Suprapubic skin (tissue), 4 donors: ENCODE measurements at regions not wholly inside any gene's neighbourhood (a gene's known extent, or its start where the extent isn't known, plus 50 kb on each side); places are given as distances from the start of the nearest gene placed in this dataset.
"Not testable (repeated sequence)": the region's sequence is repeated elsewhere in the genome, so short reads cannot be mapped to it uniquely, and the experiment has no call there.

Source experiments
- DNase-seq, 2 donors: peaks; one replicate each; pipeline ENCODE4 v3.0.0-alpha.2; 2019; ENCODE audit warnings: low spot score in 2 of 2
- H3K27ac ChIP-seq: fragments of 200-600 bp; sonication (generic); one replicate; pipeline ENCODE4 v1.5.1; 2019
- H3K27me3 ChIP-seq: fragments of 200-600 bp; sonication (generic); one replicate; pipeline ENCODE4 v1.5.1; 2019
- H3K36me3 ChIP-seq: fragments of 200-600 bp; sonication (generic); one replicate; pipeline ENCODE4 v1.5.1; 2019
- H3K4me1 ChIP-seq: fragments of 200-600 bp; sonication (generic); one replicate; pipeline ENCODE4 v1.5.1; 2019
- H3K4me3 ChIP-seq: fragments of 200-600 bp; sonication (generic); one replicate; pipeline ENCODE4 v1.5.1; 2019; ENCODE audit warnings: mild to moderate bottlenecking
- H3K9me3 ChIP-seq: fragments of 200-600 bp; sonication (generic); one replicate; pipeline ENCODE4 v1.5.1; 2019
- EP300 ChIP-seq: sonication (generic); formaldehyde crosslinking; IDR thresholded peaks from one replicate; pipeline ENCODE4 v1.6.1; 2017; ENCODE audit warnings: antibody characterized with exemption
- POLR2A ChIP-seq, 2 donors: fragments of 450-650 bp; IDR thresholded peaks; one replicate each; pipeline ENCODE4 v1.6.1; 2017; ENCODE audit warnings: antibody characterized with exemption in 2 of 2, mild to moderate bottlenecking in 2 of 2, moderate library complexity in 2 of 2
- POLR2AphosphoS5 ChIP-seq, 3 donors: sonication (generic); formaldehyde crosslinking; IDR thresholded peaks; one replicate each; pipeline ENCODE4 v1.6.1; 2017; ENCODE audit warnings: antibody characterized with exemption in 3 of 3
- WGBS: methylation state at CpG from one replicate; pipeline ENCODE4 v1.1.5; 2018; 5-methylcytosine and 5-hydroxymethylcytosine counted together
- TF ChIP-seq, protein P1 (sequence below), 2 donors: fragments of 200-600 bp in 1 of 2; fragments of 450-650 bp in 1 of 2; sonication (generic) in 1 of 2; IDR thresholded peaks; one replicate each; pipeline ENCODE4 v1.5.1; 2016 to 2019; ENCODE audit warnings: antibody characterized with exemption in 2 of 2, mild to moderate bottlenecking in 1 of 2, moderate library complexity in 1 of 2

DNA sequence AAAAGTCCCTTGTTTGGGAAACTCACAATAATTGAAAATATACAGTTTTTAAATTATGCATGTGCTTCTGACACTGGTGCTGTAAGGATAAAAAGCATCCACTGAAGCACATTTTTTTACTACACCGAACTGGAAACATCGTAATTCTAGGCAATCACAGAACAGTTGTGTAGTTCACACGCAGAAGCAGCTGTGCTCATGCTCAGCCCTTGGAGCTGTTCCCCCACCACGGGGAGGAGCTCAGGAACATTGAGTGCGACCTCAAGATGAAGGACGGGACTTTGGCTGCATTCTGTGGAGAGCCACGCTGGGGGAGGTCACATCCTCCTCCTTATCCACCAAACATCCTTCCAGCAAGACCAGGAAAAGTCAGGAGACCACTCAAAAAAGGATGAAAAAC, 466.3 kb upstream of the CDH4 start:
- DNase-seq: no peak
- Histone ChIP-seq H3K4me1 (no peaks in the 10 kb centered on the region), H3K27me3 (peaks cover 6% of the 10 kb centered on the region), H3K9me3 (no peaks in the 10 kb centered on the region), H3K36me3 (no peaks in the 10 kb centered on the region), H3K27ac (no peak overlapping the region), H3K4me3 (no peak overlapping the region)
- TF ChIP-seq POLR2A (IDR thresholded peaks at IDR 0.05) (no peak), EP300 (no peak), POLR2AphosphoS5 (IDR thresholded peaks at IDR 0.05) (no peak)
- TF ChIP-seq, protein P1, sequence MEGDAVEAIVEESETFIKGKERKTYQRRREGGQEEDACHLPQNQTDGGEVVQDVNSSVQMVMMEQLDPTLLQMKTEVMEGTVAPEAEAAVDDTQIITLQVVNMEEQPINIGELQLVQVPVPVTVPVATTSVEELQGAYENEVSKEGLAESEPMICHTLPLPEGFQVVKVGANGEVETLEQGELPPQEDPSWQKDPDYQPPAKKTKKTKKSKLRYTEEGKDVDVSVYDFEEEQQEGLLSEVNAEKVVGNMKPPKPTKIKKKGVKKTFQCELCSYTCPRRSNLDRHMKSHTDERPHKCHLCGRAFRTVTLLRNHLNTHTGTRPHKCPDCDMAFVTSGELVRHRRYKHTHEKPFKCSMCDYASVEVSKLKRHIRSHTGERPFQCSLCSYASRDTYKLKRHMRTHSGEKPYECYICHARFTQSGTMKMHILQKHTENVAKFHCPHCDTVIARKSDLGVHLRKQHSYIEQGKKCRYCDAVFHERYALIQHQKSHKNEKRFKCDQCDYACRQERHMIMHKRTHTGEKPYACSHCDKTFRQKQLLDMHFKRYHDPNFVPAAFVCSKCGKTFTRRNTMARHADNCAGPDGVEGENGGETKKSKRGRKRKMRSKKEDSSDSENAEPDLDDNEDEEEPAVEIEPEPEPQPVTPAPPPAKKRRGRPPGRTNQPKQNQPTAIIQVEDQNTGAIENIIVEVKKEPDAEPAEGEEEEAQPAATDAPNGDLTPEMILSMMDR (IDR thresholded peaks at IDR 0.05): no peak
- 37% methylated on average over 7 of the region's 7 CpGs for WGBS

DNA sequence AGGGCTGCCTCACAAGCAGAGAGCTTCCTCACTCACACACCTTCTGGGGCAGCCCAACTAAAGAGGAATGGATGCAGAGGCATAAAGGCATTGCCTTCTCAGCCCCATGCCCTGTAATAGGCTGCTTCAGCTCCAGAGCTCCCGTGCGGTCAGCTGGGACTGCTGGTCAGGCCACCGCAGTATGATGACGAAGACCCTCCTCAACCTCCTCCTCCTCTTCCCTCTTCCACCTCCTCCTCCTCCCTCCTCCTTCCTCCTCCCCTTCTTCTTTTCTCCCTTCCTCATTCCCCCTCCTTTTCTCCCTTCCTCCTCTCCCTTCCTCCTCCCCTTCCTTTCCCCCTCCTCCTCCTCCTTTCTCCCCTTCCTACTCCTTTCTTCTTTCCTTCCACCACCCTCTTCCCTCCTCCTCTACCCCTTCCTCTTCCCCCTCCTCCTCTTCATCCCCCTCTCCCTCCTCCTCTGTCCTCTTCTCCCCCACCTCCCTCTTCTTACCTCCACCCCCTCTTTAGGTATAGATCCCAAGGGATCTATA, 465.3 kb upstream of the CDH4 start:
- WGBS: 87% methylated on average over 4 of the region's 4 CpGs
- Histone ChIP-seq H3K27ac (no peak overlapping the region), H3K4me1 (no peaks in the 10 kb centered on the region), H3K27me3 (peaks cover 6% of the 10 kb centered on the region), H3K36me3 (no peaks in the 10 kb centered on the region), H3K9me3 (no peaks in the 10 kb centered on the region), H3K4me3 (no peak overlapping the region)
- TF ChIP-seq EP300 (no peak), POLR2AphosphoS5 (IDR thresholded peaks at IDR 0.05) (no peak), POLR2A (IDR thresholded peaks at IDR 0.05) (no peak)
- TF ChIP-seq, protein P1 (IDR thresholded peaks at IDR 0.05): no peak
- DNase-seq: no peak

DNA sequence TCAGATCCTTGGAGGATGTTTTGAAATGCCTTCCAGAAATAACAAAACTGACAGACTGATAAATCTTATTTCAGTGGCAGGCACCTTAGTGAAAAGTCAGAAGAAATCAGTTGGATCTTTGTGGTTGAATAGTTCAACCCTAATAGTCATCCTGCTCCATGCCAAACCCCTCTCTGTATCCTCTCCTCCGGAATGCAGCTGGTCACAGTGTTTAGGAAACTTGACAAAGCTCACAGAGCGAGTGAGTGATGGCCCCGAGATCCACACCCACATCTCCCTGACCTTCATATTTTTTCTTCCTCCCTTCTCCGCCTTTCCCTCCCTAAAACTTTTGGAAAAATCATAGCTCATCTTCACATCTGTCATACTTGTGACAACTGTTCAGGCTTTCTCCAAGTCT, 464.8 kb upstream of the CDH4 start:
- H3K27ac ChIP-seq: no peak overlapping the region
- 19% methylated on average over 3 of the region's 4 CpGs for WGBS
- H3K4me3 ChIP-seq: no peak overlapping the region
- peaks cover 6% of the 10 kb centered on the region for H3K27me3 ChIP-seq
- no peak for DNase-seq
- no peaks in the 10 kb centered on the region for H3K36me3 ChIP-seq
- H3K9me3 ChIP-seq: no peaks in the 10 kb centered on the region
- no peaks in the 10 kb centered on the region for H3K4me1 ChIP-seq
- TF ChIP-seq, protein P1 (IDR thresholded peaks at IDR 0.05): no peak
- TF ChIP-seq POLR2AphosphoS5 (IDR thresholded peaks at IDR 0.05) (no peak), POLR2A (IDR thresholded peaks at IDR 0.05) (no peak), EP300 (no peak)

DNA sequence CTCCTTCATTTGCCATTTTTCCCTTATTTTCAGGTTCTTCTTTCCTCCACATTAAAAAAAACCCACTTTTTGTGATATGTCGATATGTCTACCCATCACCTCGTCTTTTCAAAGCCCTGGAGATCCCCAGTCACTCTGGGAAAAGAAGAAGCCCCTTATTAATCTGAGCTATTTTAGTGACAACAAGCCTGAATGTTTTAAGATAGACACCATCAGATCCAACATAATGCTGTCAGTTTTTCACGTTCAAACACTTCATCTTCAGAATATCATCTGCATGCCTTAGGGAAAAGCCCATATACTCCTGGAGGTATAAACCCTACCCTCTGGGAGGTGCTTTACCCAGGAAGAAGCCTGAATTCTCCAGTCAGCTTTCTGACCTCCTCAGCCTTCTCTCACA, 464.0 kb upstream of the CDH4 start:
- Histone ChIP-seq H3K4me1 (no peaks in the 10 kb centered on the region), H3K27me3 (peaks cover 6% of the 10 kb centered on the region), H3K27ac (no peak overlapping the region), H3K9me3 (no peaks in the 10 kb centered on the region), H3K4me3 (no peak overlapping the region), H3K36me3 (no peaks in the 10 kb centered on the region)
- WGBS: 64% methylated on average over 3 of the region's 3 CpGs
- TF ChIP-seq, protein P1 (IDR thresholded peaks at IDR 0.05): no peak
- TF ChIP-seq EP300 (no peak), POLR2AphosphoS5 (IDR thresholded peaks at IDR 0.05) (no peak), POLR2A (IDR thresholded peaks at IDR 0.05) (no peak)
- DNase-seq: no peak

DNA sequence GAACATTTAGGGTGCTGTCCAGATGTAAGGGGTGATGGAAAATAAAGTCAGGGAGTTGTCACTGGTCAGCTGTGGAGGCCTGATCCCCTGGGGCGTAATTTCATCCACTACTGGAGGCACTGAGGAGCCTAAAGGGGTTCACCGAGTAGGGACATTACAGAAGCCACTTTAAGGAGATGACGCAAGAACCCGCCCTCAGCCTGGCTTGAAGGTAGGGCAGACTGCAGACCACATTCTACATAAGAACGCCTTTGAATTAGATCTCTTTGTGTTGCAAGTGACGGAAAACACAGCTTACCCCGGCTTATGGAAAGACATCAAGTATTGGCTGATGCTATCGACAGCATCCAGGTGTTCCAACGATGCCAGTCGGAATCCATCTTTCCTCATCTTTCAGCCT, 462.7 kb upstream of the CDH4 start:
- no peak for DNase-seq
- no peaks in the 10 kb centered on the region for H3K36me3 ChIP-seq
- no peak overlapping the region for H3K4me3 ChIP-seq
- no peaks in the 10 kb centered on the region for H3K4me1 ChIP-seq
- 92% methylated on average over 10 of the region's 10 CpGs for WGBS
- no peak overlapping the region for H3K27ac ChIP-seq
- no peak for TF ChIP-seq POLR2AphosphoS5 (IDR thresholded peaks at IDR 0.05)
- TF ChIP-seq, protein P1 (IDR thresholded peaks at IDR 0.05): no peak
- no peak for TF ChIP-seq POLR2A (IDR thresholded peaks at IDR 0.05)
- TF ChIP-seq EP300: no peak
- peaks cover 9% of the 10 kb centered on the region for H3K27me3 ChIP-seq
- no peaks in the 10 kb centered on the region for H3K9me3 ChIP-seq

DNA sequence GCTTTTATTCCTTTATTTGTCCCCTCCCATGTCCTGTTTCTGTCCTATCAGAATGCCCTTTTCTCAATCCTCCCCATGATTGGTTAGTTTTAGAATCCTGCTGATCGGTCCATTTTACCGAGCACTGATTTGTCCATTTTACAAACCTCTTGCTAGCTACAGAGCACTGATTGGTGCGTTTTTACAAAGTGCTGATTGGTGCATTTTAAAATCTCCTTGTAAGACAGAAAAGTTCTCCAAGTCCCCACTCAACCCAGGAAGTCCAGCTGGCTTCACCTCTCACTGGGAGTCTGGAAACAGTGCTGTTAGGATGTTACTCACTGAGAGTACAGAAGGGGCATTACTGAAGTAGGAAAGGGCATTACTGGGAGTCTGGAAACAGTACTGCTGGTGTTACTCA, 461.7 kb upstream of the CDH4 start:
- not testable (repeated sequence) for H3K27me3 ChIP-seq, H3K4me1 ChIP-seq, H3K4me3 ChIP-seq, DNase-seq, H3K27ac ChIP-seq, H3K9me3 ChIP-seq, H3K36me3 ChIP-seq
- 91% methylated on average over 3 of the region's 3 CpGs for WGBS
